ENCODE measurements at regions not wholly inside any gene's neighbourhood (a gene's known extent, or its start where the extent isn't known, plus 50 kb on each side); places are given as distances from the start of the nearest gene placed in this dataset.

DNA sequence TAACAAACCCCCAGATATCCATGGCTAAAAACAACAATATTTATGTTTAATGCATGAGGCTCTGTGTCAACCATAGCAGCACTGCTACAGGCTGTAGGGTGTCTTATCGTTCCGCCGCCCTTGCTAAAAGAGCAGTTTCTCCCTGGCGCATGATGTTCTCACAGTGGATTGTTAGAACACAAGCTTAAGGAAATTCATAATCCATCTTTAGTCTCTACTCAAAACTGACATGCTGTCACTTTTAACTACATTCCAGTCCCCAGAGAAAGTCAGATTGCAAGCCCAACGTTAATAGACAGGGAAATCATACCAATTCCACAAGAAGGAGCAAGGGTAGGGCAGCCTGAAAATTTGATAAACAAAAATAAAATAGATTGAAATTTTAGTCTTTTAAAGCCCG, 1960.8 kb downstream of the PCDH7 start:
- no peaks in the 10 kb centered on the region for H3K9me3 ChIP-seq (ENCODE audit: control insufficient read depth, insufficient read depth, low read depth, low read length)
- ChIA-PET POLR2A (no interaction called here), CTCF (no interaction called here)
- no peak overlapping the region for H3K4me3 ChIP-seq (ENCODE audit: low read depth in 2 of 2, low read length in 2 of 2)
- DNase-seq (ENCODE audit: low read depth, low spot score): no peak
- ATAC-seq: no peak
- intact Hi-C loops (cut with micrococcal nuclease; ENCODE audit: unreplicated experiment): no loop called here
- in situ Hi-C loops (cut with HindIII; ENCODE audit: low pct_unique_long_range_greater_than_20kb, low sequenced_read_pairs): no loop called here
- H3K36me3 ChIP-seq (ENCODE audit: control insufficient read depth, insufficient read depth, low read length): no peaks in the 10 kb centered on the region
- H3K4me1 ChIP-seq (ENCODE audit: control insufficient read depth, insufficient read depth, low read length): no peaks in the 10 kb centered on the region
- H3K27me3 ChIP-seq (ENCODE audit: control insufficient read depth, insufficient read depth, low read length): no peaks in the 10 kb centered on the region
- TF ChIP-seq TCF7L2 (IDR thresholded peaks at IDR 0.05; ENCODE audit: low read depth, low read length): no peak
- no peak for TF ChIP-seq CTCF (IDR thresholded peaks at IDR 0.05)
- TF ChIP-seq, protein P1, sequence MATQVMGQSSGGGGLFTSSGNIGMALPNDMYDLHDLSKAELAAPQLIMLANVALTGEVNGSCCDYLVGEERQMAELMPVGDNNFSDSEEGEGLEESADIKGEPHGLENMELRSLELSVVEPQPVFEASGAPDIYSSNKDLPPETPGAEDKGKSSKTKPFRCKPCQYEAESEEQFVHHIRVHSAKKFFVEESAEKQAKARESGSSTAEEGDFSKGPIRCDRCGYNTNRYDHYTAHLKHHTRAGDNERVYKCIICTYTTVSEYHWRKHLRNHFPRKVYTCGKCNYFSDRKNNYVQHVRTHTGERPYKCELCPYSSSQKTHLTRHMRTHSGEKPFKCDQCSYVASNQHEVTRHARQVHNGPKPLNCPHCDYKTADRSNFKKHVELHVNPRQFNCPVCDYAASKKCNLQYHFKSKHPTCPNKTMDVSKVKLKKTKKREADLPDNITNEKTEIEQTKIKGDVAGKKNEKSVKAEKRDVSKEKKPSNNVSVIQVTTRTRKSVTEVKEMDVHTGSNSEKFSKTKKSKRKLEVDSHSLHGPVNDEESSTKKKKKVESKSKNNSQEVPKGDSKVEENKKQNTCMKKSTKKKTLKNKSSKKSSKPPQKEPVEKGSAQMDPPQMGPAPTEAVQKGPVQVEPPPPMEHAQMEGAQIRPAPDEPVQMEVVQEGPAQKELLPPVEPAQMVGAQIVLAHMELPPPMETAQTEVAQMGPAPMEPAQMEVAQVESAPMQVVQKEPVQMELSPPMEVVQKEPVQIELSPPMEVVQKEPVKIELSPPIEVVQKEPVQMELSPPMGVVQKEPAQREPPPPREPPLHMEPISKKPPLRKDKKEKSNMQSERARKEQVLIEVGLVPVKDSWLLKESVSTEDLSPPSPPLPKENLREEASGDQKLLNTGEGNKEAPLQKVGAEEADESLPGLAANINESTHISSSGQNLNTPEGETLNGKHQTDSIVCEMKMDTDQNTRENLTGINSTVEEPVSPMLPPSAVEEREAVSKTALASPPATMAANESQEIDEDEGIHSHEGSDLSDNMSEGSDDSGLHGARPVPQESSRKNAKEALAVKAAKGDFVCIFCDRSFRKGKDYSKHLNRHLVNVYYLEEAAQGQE (IDR thresholded peaks at IDR 0.05; ENCODE audit: insufficient read depth in 1 of 2, low read depth in 2 of 2, low read length in 1 of 2): no peak
- BruUV-seq (replicated peaks): no TSS peak
- H3K27ac ChIP-seq (ENCODE audit: low read length): no peak overlapping the region

GRCh38 chr4:32684160-32684559, 1964.0 kb downstream of the PCDH7 start:
- no peak for ATAC-seq
- H3K27ac ChIP-seq (ENCODE audit: low read length): no peak overlapping the region
- intact Hi-C loops (cut with micrococcal nuclease; ENCODE audit: unreplicated experiment) (no loop called here), in situ Hi-C loops (cut with HindIII; ENCODE audit: low pct_unique_long_range_greater_than_20kb, low sequenced_read_pairs) (no loop called here)
- H3K4me3 ChIP-seq (ENCODE audit: low read depth in 2 of 2, low read length in 2 of 2): no peak overlapping the region
- no TSS peak for BruUV-seq (replicated peaks)
- H3K27me3 ChIP-seq (ENCODE audit: control insufficient read depth, insufficient read depth, low read length): no peaks in the 10 kb centered on the region
- ChIA-PET POLR2A (no interaction called here), CTCF (no interaction called here)
- no peaks in the 10 kb centered on the region for H3K4me1 ChIP-seq (ENCODE audit: control insufficient read depth, insufficient read depth, low read length)
- no peaks in the 10 kb centered on the region for H3K9me3 ChIP-seq (ENCODE audit: control insufficient read depth, insufficient read depth, low read depth, low read length)
- TF ChIP-seq SIN3A (IDR thresholded peaks at IDR 0.05; ENCODE audit: borderline replicate concordance, insufficient read depth, low read depth, low read length): no peak
- no peak for TF ChIP-seq TCF7L2 (IDR thresholded peaks at IDR 0.05; ENCODE audit: low read depth, low read length)
- H3K36me3 ChIP-seq (ENCODE audit: control insufficient read depth, insufficient read depth, low read length): no peaks in the 10 kb centered on the region
- no peak for DNase-seq (ENCODE audit: low read depth, low spot score)

DNA sequence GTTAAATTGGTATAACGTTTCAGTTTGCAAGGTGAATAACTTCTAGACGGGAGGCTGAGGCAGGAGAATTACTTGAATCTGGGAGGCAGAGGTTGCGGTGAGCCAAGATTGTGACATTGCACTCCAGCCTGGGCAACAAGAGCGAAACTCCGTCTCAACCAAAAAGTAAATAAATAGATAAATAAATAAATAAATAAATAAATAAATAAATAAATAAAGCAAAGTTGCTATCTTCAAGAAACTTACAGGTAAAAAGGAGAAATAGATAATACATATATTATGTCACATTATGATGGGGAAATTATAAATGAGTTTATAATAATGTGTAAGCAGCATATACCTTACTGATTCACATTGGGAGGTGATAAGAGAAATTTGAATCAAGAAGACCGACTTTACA, 1966.0 kb downstream of the PCDH7 start:
- Histone ChIP-seq H3K27ac (ENCODE audit: low read length) (no peak overlapping the region), H3K9me3 (ENCODE audit: control insufficient read depth, insufficient read depth, low read depth, low read length) (no peaks in the 10 kb centered on the region), H3K4me3 (ENCODE audit: low read depth in 2 of 2, low read length in 2 of 2) (no peak overlapping the region), H3K27me3 (ENCODE audit: control insufficient read depth, insufficient read depth, low read length) (no peaks in the 10 kb centered on the region), H3K4me1 (ENCODE audit: control insufficient read depth, insufficient read depth, low read length) (no peaks in the 10 kb centered on the region), H3K36me3 (ENCODE audit: control insufficient read depth, insufficient read depth, low read length) (no peaks in the 10 kb centered on the region)
- no TSS peak for BruUV-seq (replicated peaks)
- ChIA-PET CTCF (no interaction called here), POLR2A (no interaction called here)
- TF ChIP-seq POLR2AphosphoS5 (IDR thresholded peaks at IDR 0.05; ENCODE audit: low read depth, low read length): no peak
- no peak for TF ChIP-seq SIN3A (IDR thresholded peaks at IDR 0.05; ENCODE audit: borderline replicate concordance, insufficient read depth, low read depth, low read length)
- TF ChIP-seq TCF7L2 (IDR thresholded peaks at IDR 0.05; ENCODE audit: low read depth, low read length): no peak
- TF ChIP-seq, protein P1 (IDR thresholded peaks at IDR 0.05; ENCODE audit: insufficient read depth in 1 of 2, low read depth in 2 of 2, low read length in 1 of 2): no peak
- no peak for TF ChIP-seq CTCF (IDR thresholded peaks at IDR 0.05)
- intact Hi-C loops (cut with micrococcal nuclease; ENCODE audit: unreplicated experiment) (no loop called here), in situ Hi-C loops (cut with HindIII; ENCODE audit: low pct_unique_long_range_greater_than_20kb, low sequenced_read_pairs) (no loop called here)
- DNase-seq (ENCODE audit: low read depth, low spot score) (no peak), ATAC-seq (no peak)

All from Panc1 (cell line).